A549 (cell line): ENCODE measurements at regions not wholly inside any gene's neighbourhood (a gene's known extent, or its start where the extent isn't known, plus 50 kb on each side); places are given as distances from the start of the nearest gene placed in this dataset.

ENCODE experiments used
- MAZ ChIP-seq: fragments of 150-350 bp; IDR thresholded peaks from 2 replicates; pipeline ENCODE4 v1.6.1; 2014; ENCODE audit warnings: antibody characterized with exemption, low read depth, low read length, borderline replicate concordance
- MYC ChIP-seq: IDR thresholded peaks from 2 replicates; pipeline ENCODE4 v1.6.1; 2012; ENCODE audit warnings: mild to moderate bottlenecking, inconsistent platforms, low read length, improper control_type of control experiment, borderline replicate concordance
- POLR2A ChIP-seq: IDR thresholded peaks from 2 replicates; pipeline ENCODE4 v1.6.1; 2012; ENCODE audit warnings: mild to moderate bottlenecking, low read length
- RAD21 ChIP-seq, 2 experiments: fragments of >200 bp in 1 of 2; sonication (Bioruptor Twin) in 1 of 2; formaldehyde crosslinking in 1 of 2; IDR thresholded peaks in 1 of 2; conservative IDR thresholded peaks in 1 of 2; 2 replicates in 1 of 2; 3 replicates in 1 of 2; pipeline ENCODE4 v1.6.1; 2012 to 2018; ENCODE audit warnings: inconsistent platforms in 1 of 2
- RFX5 ChIP-seq: fragments of 450-650 bp; IDR thresholded peaks from 2 replicates; pipeline ENCODE4 v1.7.1; 2014; ENCODE audit warnings: antibody characterized with exemption, mild to moderate bottlenecking, moderate library complexity
- TP53 ChIP-seq: fragments of 250-450 bp; sonication (Bioruptor Pico); IDR thresholded peaks from 2 replicates; pipeline ENCODE4 v1.5.0; 2021; ENCODE audit warnings: mild to moderate bottlenecking, moderate library complexity
- TF ChIP-seq, protein P1 (sequence below): fragments of >200 bp; sonication (Bioruptor Twin); formaldehyde crosslinking; IDR thresholded peaks from 3 replicates; pipeline ENCODE4 v1.5.1; 2016
- TF ChIP-seq, protein P2 (sequence below): fragments of 200-600 bp; sonication (generic); IDR thresholded peaks from 2 replicates; pipeline ENCODE4 v1.6.1; 2016; ENCODE audit warnings: antibody characterized with exemption, mild to moderate bottlenecking, moderate library complexity

DNA sequence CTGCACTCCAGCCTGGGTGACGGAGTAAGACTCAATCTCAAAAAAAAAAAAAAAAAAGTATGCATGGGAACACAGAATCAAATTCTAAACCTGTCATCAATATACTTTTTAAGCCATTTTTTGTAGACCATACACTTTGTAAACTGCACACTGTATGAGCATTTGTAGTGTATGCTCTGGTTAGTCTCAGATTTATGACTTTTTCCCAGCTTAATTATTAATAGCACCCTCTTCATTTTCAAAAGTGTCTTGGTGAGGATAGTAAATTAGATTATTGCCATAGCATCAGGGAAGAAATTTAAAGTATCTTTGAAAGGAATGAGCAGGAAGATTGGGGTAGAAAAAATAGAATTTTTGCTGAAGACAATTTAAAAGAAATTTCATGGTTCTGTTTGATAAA, 330.8 kb upstream of the RSPO3 start:
- TF ChIP-seq, protein P1, sequence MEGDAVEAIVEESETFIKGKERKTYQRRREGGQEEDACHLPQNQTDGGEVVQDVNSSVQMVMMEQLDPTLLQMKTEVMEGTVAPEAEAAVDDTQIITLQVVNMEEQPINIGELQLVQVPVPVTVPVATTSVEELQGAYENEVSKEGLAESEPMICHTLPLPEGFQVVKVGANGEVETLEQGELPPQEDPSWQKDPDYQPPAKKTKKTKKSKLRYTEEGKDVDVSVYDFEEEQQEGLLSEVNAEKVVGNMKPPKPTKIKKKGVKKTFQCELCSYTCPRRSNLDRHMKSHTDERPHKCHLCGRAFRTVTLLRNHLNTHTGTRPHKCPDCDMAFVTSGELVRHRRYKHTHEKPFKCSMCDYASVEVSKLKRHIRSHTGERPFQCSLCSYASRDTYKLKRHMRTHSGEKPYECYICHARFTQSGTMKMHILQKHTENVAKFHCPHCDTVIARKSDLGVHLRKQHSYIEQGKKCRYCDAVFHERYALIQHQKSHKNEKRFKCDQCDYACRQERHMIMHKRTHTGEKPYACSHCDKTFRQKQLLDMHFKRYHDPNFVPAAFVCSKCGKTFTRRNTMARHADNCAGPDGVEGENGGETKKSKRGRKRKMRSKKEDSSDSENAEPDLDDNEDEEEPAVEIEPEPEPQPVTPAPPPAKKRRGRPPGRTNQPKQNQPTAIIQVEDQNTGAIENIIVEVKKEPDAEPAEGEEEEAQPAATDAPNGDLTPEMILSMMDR, result no peak
- TF ChIP-seq RAD21 (conservative IDR thresholded peaks at IDR 0.05 in 1 of 2, IDR thresholded peaks at IDR 0.05 in 1 of 2), result no peak
- TF ChIP-seq, protein P2, sequence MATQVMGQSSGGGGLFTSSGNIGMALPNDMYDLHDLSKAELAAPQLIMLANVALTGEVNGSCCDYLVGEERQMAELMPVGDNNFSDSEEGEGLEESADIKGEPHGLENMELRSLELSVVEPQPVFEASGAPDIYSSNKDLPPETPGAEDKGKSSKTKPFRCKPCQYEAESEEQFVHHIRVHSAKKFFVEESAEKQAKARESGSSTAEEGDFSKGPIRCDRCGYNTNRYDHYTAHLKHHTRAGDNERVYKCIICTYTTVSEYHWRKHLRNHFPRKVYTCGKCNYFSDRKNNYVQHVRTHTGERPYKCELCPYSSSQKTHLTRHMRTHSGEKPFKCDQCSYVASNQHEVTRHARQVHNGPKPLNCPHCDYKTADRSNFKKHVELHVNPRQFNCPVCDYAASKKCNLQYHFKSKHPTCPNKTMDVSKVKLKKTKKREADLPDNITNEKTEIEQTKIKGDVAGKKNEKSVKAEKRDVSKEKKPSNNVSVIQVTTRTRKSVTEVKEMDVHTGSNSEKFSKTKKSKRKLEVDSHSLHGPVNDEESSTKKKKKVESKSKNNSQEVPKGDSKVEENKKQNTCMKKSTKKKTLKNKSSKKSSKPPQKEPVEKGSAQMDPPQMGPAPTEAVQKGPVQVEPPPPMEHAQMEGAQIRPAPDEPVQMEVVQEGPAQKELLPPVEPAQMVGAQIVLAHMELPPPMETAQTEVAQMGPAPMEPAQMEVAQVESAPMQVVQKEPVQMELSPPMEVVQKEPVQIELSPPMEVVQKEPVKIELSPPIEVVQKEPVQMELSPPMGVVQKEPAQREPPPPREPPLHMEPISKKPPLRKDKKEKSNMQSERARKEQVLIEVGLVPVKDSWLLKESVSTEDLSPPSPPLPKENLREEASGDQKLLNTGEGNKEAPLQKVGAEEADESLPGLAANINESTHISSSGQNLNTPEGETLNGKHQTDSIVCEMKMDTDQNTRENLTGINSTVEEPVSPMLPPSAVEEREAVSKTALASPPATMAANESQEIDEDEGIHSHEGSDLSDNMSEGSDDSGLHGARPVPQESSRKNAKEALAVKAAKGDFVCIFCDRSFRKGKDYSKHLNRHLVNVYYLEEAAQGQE, result no peak
- no peak for TF ChIP-seq POLR2A
- TF ChIP-seq MYC, result no peak
- TF ChIP-seq TP53 (CRISPR knock-in tag), result no peak
- TF ChIP-seq RFX5, result no peak
- TF ChIP-seq MAZ, result no peak
